Forelimb muscle (tissue), 1 donor: ENCODE measurements at regions not wholly inside any gene's neighbourhood (a gene's known extent, or its start where the extent isn't known, plus 50 kb on each side); places are given as distances from the start of the nearest gene placed in this dataset.
"Not testable (repeated sequence)": the region's sequence is repeated elsewhere in the genome, so short reads cannot be mapped to it uniquely, and the experiment has no call there.

Experiments
- DNase-seq: peaks from one replicate; pipeline ENCODE4 v3.0.0-alpha.2; 2013; ENCODE audit warnings: low read depth

DNA sequence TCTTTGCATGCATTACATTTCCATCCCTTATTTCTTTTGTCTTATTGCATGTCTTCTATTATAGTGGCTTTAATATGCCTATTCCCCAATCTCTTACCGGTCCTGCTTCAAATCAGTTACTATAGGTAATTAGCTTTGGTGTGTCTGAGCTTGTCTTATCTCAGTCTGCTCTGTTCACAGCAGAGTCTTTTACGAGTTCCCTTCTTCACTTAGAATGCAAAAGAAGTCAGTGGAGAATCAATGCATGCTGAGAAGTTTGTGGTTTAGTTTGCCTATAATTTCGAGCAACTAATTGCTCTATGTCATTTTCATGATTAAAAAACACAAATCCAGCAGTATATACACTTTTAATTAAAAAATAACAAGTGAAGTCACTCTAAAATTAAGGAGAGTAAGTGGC lies 545.0 kb downstream of the SLCO4C1 start:
- no peak for DNase-seq

DNA sequence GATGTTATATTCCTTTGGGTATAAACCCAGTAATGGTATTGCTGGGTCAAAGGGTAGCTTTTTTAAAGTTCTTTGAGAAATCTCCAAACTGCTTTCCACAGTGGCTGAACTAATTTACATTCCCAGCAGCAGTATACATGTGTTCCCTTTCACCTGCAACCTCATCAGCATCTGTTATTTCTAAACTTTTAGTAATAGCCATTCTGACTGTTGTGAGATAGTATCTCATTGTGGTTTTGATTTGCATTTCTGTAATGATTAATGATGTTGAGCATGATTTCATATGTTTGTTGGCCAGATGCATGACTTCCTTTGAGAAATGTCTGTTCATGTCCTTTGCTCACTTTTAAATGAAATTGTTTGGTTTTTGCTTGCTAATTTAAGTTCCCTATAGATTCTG lies 553.1 kb downstream of the SLCO4C1 start:
- DNase-seq: not testable (repeated sequence)

DNA sequence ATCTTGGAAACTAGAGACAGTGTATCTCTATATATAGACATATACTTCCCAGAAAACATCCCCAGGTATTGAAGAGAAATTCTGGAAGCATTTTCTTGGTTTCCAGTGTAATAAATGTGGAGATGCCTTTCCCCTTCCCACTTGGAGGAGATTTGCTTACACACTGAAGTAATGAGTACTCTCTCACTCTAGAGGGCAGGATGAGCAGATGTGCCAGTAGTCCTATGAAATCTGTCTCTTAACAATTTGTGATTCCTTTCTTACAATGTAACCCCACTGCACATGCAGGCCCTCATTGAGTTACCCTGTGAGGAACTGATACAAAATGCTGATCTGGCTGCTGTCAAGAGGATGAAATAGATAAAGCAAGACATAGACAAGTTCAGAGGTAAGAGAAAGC lies 567.2 kb downstream of the SLCO4C1 start:
- no peak for DNase-seq

DNA sequence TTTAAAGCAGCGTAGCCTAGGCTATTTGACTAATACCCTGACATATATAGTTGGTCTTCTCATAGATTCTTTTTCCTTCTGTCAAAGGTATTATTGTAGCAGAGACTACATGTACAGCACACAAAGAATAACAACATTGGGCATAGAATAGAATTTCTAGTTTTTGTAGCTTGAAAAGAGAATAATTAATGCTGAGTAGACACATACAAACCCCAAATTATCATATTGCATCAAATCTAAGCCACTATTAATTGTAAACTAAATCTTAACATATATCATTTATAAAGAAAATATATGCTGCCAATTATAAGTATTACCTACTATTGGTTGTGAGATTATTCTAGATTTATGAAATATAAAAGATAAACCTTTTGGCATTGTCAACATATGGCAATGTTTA lies 574.5 kb downstream of the SLCO4C1 start:
- DNase-seq: no peak

DNA sequence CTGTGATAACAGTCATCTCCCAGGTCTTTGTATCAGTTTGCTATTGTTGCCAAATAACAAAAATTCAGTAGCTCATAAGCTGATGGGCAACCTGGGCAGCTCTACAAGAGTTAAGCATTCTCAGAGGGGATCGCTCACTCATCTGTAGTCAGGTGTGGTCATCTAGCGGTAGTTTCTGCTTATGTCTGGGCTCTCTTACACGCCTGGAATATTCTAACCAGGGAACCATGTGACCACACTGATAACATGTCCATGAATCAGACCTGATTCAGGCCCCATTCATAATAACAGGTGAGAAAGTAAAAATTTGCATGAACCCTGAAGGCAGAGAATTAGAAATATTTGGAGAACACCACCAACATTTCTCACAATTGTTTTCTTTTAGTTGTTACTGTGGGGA lies 576.1 kb downstream of the SLCO4C1 start:
- no peak for DNase-seq

DNA sequence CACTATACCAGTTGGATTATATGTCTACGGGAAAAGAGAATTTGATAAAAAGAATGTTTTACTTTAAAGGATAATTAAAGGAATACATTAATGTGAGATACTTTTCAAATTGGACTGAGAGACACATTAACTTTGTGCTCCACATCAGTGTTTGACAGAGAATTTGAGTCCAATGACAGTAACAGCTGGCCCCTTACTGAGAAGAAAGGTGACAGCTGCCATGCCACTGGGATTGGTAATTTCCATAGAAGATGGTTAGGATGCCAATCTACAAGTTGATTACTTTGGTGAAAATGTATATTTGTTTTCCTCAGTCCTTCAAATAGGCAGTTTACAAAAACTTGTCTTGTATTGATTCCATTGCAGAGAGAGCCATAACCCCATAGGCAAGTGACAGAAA lies 578.4 kb downstream of the SLCO4C1 start:
- DNase-seq: no peak

GRCh38 chr5:101716941-101717340 lies 579.1 kb downstream of the SLCO4C1 start:
- no peak for DNase-seq

DNA sequence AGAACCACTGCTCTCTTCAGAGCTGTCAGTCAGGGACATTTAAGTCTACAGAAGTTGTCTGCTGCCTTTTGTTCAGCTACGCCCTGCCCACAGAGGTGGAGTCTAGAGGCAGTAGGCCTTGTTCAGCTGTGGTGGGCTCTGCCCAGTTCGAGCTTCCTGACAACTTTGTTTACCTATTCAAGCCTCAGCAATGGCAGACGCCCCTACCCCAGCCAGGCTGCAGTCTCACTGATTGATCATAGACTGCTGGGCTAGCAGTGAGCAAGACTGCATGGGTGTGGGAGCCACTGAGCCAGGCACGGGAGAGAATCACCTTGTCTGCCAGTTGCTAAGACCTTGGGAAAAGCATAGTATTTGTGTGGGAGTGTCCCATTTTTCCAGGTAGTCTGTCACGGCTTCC lies 580.3 kb downstream of the SLCO4C1 start:
- DNase-seq: not testable (repeated sequence)

DNA sequence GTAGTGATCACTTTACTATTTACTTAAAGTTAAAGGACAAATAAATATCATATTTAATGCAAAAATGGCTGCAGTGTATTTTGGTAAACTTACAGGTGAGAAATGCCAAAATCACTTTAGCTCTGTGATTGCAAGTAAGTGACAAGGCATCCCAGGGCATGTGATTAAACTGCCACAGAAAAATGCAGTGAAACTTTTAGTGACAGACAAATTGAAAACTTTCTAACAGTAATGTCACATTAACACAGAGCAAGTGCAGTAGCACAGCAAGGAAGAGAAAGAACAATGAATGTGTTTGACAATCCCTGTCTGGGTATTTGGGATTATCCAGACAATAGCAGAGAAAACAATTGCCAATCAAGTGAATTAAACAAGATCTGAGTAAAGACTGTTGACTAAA lies 606.8 kb downstream of the SLCO4C1 start:
- DNase-seq: no peak

- DNase-seq: no peak
Observed at GRCh38 chr5:101688156-101688555, 607.9 kb downstream of the SLCO4C1 start.

- no peak for DNase-seq
Observed at GRCh38 chr5:101687349-101687985, 608.6 kb downstream of the SLCO4C1 start.

DNA sequence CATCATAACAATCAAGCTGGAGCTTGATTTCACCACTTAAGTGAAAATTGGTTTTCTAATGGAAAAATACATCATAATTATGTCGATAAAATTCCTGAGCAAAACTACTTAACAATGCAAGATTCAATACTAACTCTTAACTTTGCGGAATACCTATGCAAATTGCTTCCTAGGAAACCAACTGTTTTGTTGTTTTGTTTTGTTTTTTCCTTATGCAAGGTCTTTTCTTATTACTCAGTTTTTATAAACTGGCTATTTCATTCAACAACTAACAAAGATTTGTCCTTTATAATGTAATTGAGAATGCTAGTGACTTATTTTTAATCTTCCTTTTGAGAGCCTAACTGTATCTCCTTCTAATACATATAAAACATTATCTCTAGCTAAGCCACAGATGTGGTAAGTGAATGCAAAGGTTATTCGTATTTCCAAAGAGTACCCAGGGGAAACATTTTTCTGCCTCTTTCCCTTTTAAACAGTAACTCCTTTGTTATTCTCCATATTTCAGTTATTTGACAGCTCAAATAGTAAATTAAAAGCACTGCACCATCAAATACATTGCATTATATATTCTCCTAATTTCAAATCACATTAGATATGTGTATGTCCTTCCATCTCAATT lies 609.4 kb downstream of the SLCO4C1 start:
- no peak for DNase-seq

DNA sequence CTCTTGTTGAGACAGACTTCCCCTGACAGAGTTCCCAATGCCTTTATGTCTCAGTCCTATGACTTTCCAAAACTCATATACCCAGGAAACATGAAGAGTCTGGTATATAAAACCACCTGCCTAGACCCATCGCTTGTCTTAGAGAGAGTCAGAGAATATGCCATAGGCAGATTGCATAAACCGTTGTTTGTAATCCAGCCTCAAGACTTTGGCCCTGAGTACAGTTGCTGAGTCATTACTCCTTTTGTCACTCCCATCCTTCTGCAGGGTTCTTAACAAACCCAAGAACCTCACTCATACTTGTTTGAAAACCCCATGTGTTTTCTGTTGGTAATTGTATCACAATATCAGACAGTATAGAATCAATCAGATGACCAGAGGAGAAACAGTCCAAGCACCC lies 616.3 kb downstream of the SLCO4C1 start:
- DNase-seq: no peak

DNA sequence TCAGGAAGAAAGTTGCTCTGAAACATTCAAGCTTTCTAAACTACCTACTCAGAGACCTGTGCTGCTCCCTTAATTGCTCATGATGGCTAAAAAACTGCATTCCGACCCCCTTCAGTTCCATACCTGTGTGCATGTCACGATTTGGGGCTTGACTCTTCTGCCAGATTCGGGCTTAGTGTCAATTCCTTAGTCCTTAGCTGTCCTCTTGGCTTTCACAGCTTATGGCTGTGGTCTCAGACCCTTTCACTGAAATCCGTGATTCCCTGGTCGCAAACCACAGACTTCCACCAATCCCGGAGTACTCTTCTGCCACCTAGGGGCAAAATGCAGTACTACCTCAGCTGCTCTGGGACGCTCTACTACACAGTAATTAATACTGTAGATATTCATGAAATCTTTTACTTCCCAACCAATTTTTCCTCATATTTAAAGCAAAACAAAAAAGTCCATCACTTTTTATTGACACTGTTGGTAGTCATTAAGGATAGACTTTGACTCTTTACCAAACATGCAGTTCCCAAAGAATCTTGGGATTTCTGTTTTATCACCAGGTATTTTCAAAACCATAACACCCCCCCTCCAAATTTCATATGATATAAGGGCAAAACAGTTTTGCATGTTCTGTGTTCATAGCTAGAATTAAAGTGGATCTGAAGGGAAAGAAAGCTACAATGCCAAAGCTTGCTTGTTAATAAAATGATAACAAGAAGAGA lies 617.4 kb downstream of the SLCO4C1 start:
- peak; percentile 14 for DNase-seq

DNA sequence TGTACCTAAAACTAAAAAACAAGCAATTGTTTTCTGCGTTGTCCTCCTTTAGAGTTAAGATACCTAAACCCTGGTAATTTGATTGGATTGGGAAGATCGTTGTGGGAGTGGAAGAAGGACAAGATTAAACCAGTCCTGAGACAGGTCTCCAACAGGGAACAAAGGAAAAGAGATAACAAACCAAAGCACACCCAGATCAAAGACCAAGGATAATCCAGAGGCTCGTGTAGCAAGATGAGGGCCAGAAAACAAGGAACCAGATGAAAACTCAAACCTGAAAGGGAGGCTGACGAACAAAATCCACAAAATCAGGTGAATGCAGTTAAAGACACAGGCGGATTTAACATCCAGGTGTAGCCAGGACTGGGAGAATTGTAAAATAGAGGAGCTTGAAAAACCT lies 618.1 kb downstream of the SLCO4C1 start:
- DNase-seq: no peak

DNA sequence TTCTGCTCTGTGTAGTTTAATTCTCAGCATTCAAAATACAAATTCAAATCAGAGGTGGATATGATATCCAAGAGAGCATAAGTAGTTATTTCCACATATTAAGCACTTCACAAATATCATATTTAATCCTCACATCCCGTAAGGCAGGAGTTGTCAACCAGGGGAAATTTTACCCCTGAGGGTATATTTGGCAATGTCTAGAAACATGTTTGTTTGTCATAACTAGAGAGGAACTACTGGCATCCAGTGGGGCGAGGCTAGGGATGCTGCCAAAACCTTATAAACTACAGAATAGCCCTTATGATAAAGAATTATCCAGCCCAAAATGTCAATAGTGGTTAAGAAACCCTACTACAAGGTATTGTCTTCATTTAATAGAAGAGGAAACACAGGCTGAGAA lies 619.4 kb downstream of the SLCO4C1 start:
- DNase-seq: no peak

GRCh38 chr5:101675510-101676219 lies 620.4 kb downstream of the SLCO4C1 start:
- no peak for DNase-seq

- no peak for DNase-seq
Observed at GRCh38 chr5:101673120-101673519, 623.0 kb downstream of the SLCO4C1 start.

DNA sequence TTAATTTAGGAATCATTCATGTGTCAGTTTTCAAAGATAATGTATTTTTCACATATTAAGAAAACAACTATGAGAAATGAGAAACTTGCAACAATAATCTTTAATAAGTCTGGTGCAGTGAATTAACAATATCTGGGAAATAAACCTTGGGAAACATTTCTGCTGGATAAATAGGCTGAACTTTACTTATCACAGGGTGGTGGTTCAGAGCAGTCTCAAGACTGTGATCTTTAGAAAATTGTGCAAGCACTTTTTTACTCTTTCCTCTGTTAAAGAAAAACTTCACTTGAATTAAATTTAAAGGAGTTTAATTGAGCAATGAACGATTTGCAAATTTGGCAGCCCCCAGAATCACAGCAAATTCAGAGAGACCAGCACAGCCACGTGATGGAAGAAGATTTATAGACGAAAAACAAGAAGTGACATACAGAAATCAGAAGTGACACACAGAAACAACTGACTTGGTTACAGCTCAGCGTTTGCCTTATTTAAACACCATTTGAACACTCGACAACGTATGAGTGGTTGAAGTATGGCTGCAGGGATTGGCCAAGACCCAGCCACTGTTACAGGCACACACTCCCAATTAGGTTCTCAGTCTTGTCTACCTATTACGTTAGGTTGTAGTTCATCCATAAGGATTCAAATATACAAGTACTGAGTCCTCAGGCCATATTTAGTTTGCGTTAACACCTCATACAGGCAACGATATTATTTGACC lies 631.9 kb downstream of the SLCO4C1 start:
- no peak for DNase-seq

GRCh38 chr5:101663543-101663942 lies 632.5 kb downstream of the SLCO4C1 start:
- DNase-seq: no peak

DNA sequence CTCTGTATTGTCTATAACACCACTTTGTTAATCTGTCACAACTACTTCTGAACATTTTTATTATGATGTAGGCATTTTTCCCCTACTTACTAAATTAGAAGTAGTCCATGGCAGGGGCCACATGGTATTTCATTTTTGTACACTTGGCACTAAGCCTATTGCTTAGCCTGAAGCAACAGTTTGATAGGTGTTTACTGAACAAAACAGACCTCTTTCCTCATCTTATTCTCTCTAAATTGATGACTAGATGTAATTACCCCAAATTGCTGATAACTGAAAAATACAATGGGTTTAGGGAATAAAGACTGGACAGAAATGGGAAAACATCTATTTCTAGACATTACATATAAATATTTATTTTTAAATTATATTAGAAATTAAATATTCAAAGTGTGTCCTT lies 633.8 kb downstream of the SLCO4C1 start:
- DNase-seq: no peak

GRCh38 chr5:101658433-101658832 lies 637.7 kb downstream of the SLCO4C1 start:
- no peak for DNase-seq
